ENCODE measurements at regions not wholly inside any gene's neighbourhood (a gene's known extent, or its start where the extent isn't known, plus 50 kb on each side); places are given as distances from the start of the nearest gene placed in this dataset.

DNA sequence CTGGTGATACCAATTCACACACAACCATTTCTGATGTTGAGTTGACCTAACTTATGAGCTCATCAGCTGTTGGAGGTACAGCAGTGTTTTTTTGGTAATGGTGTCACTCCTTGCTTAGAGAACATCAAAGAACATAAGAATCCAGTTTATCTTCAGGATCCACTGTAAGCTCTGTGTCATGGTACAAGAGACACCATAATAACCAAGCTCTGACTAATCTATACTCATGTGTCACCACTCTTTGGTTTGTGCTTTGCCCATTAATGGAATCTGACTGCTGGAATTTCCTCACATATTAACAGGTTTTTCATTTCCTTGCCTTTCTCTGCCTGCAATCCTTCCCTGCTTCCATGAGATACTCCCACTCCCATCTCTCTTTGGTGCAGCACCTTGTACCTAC, 735.1 kb upstream of the LCORL start (continued):
- TF ChIP-seq KAT2A (conservative IDR thresholded peaks at IDR 0.05; ENCODE audit: control insufficient read depth, low read depth, low read length) (no peak), LARP7 (IDR thresholded peaks at IDR 0.05) (no peak), YY1 (IDR thresholded peaks at IDR 0.05; ENCODE audit: low read depth, low read length) (no peak), HCFC1 (IDR thresholded peaks at IDR 0.05; ENCODE audit: low read length) (no peak), BHLHE40 (IDR thresholded peaks at IDR 0.05; ENCODE audit: borderline replicate concordance in 1 of 2, low read depth in 2 of 2, low read length in 1 of 2) (no peak)

DNA sequence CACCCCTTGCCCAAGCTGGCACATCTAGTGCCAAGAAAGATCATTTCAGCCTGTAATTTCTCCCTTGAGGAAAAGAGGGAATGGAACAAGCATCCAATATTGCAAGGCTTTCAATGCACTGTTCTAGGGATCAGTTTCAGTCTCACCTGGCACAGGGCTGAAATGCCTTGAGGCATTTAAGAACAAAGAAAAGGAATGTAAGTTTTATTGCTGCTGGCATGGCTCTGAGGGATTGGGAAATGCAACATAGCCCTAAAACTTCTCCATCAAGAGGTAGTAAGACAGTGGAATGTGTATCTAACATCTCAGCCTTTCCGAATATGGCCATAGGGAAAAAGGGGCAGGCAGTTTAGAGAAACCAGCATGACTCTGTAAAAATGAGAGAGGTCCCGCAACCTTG, 732.6 kb upstream of the LCORL start:
- Histone ChIP-seq H3K36me3 (ENCODE audit: control insufficient read depth in 2 of 2, insufficient read depth in 2 of 2, low read length in 1 of 2) (no peaks in the 10 kb centered on the region), H3K9ac (ENCODE audit: control insufficient read depth, insufficient read depth, low read length) (no peak overlapping the region), H3K27ac (ENCODE audit: control insufficient read depth, insufficient read depth) (no peak overlapping the region), H2AFZ (ENCODE audit: control insufficient read depth, low read depth, low read length) (no peak overlapping the region), H3K79me2 (ENCODE audit: control insufficient read depth, insufficient read depth, low read length) (no peaks in the 10 kb centered on the region), H4K20me1 (ENCODE audit: control insufficient read depth, insufficient read depth) (no peaks in the 10 kb centered on the region), H3K9me3 (replicated peaks; ENCODE audit: control insufficient read depth, insufficient read depth, low read length) (no peaks in the 10 kb centered on the region), H3K27me3 (replicated peaks in 1 of 2; ENCODE audit: control insufficient read depth in 2 of 2, insufficient read depth in 2 of 2, low read length in 1 of 2) (no peaks in the 10 kb centered on the region), H3K4me3 (no peak overlapping the region), H3K4me2 (ENCODE audit: control insufficient read depth, insufficient read depth) (no peak overlapping the region), H3K4me1 (ENCODE audit: control insufficient read depth, insufficient read depth, low read length) (no peaks in the 10 kb centered on the region)
- ChIA-PET CTCF (no interaction called here), SMC1A (ENCODE audit: uncharacterized antibody, unreplicated experiment) (no interaction called here), RAD21 (ENCODE audit: unreplicated experiment) (no interaction called here), POLR2A (no interaction called here)
- no peak for ATAC-seq
- no peak for DNase-seq (ENCODE audit: low read depth, low spot score)
- BruUV-seq (replicated peaks): no TSS peak
- in situ Hi-C loops (cut with MboI) (no loop called here), intact Hi-C loops (cut with micrococcal nuclease; ENCODE audit: unreplicated experiment) (no loop called here)
- WGBS (ENCODE audit: insufficient coverage, insufficient replicate concordance, low lambda C conversion rate, missing lambda C conversion rate): 0% methylated on average over 2 of the region's 2 CpGs
- FAIRE-seq: no peak
- no peak for TF ChIP-seq CBX5 (IDR thresholded peaks at IDR 0.05; ENCODE audit: low read depth)
- TF ChIP-seq POLR2A (IDR thresholded peaks at IDR 0.05; ENCODE audit: low read depth, low read length): no peak
- TF ChIP-seq RAD21 (IDR thresholded peaks at IDR 0.05; ENCODE audit: insufficient read depth, low read depth, low read length): no peak
- TF ChIP-seq NFXL1 (IDR thresholded peaks at IDR 0.05; ENCODE audit: borderline replicate concordance): no peak
- TF ChIP-seq, protein P1, sequence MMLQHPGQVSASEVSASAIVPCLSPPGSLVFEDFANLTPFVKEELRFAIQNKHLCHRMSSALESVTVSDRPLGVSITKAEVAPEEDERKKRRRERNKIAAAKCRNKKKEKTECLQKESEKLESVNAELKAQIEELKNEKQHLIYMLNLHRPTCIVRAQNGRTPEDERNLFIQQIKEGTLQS (IDR thresholded peaks at IDR 0.05; ENCODE audit: borderline replicate concordance, extremely low read depth, low read depth, low read length): no peak
- TF ChIP-seq CHD2 (IDR thresholded peaks at IDR 0.05; ENCODE audit: borderline replicate concordance, low read depth, low read length): no peak
- TF ChIP-seq MXI1 (IDR thresholded peaks at IDR 0.05; ENCODE audit: low read depth, low read length): no peak
- TF ChIP-seq RBBP5 (conservative IDR thresholded peaks at IDR 0.05): no peak
- TF ChIP-seq, protein P2, sequence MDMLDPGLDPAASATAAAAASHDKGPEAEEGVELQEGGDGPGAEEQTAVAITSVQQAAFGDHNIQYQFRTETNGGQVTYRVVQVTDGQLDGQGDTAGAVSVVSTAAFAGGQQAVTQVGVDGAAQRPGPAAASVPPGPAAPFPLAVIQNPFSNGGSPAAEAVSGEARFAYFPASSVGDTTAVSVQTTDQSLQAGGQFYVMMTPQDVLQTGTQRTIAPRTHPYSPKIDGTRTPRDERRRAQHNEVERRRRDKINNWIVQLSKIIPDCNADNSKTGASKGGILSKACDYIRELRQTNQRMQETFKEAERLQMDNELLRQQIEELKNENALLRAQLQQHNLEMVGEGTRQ (IDR thresholded peaks at IDR 0.05; ENCODE audit: borderline replicate concordance, low read depth, low read length): no peak
- no peak for TF ChIP-seq ZNF24 (IDR thresholded peaks at IDR 0.05)
- no peak for TF ChIP-seq SP1 (IDR thresholded peaks at IDR 0.05; ENCODE audit: low read depth, low read length)
- TF ChIP-seq MTA2 (IDR thresholded peaks at IDR 0.05; ENCODE audit: low read depth): no peak

Measured in GM12878 (cell line).